GM23338 (cell line): ENCODE measurements at regions not wholly inside any gene's neighbourhood (a gene's known extent, or its start where the extent isn't known, plus 50 kb on each side); places are given as distances from the start of the nearest gene placed in this dataset.

Source experiments
- POLR2AphosphoS5 ChIP-seq: IDR thresholded peaks from 2 replicates; pipeline ENCODE4 v1.6.1; 2016; ENCODE audit warnings: antibody characterized with exemption, low read depth
- TF ChIP-seq, protein P1 (sequence below), 2 experiments: fragments of 200-600 bp in 1 of 2; sonication (generic) in 1 of 2; conservative IDR thresholded peaks; 2 replicates each; pipeline versions ENCODE4 v1.5.1 to v1.6.1; 2016 to 2017; ENCODE audit warnings: antibody characterized with exemption in 2 of 2, low read depth in 2 of 2, mild to moderate bottlenecking in 2 of 2, moderate library complexity in 1 of 2

DNA sequence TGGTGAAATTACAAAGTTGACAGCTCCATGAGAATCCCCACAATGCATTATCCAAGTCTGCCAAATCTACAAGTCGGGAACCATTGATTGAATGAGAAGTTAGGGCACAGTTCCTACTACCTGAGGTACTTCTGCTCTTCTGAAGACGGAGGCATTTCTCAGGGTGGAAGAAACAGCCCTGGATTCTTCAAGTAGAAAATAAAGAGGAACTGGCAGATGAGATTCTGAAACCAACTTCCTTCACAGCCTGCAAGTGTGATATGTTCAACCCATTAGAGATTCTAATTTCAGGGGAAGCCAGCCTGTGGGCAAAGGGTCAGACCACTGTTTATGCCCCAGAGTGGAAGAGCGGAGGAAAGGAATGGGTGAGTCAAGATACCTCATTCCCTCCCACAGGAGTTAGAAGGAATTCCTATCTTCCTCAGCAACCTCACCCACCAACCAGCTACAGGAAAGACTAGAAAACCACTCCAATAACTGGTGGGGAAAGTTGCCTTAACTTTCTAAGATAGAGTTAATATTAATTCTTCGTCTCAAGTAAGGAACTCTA lies 50.5 kb upstream of the BMPER start:
- TF ChIP-seq POLR2AphosphoS5 = no peak
- TF ChIP-seq, protein P1, sequence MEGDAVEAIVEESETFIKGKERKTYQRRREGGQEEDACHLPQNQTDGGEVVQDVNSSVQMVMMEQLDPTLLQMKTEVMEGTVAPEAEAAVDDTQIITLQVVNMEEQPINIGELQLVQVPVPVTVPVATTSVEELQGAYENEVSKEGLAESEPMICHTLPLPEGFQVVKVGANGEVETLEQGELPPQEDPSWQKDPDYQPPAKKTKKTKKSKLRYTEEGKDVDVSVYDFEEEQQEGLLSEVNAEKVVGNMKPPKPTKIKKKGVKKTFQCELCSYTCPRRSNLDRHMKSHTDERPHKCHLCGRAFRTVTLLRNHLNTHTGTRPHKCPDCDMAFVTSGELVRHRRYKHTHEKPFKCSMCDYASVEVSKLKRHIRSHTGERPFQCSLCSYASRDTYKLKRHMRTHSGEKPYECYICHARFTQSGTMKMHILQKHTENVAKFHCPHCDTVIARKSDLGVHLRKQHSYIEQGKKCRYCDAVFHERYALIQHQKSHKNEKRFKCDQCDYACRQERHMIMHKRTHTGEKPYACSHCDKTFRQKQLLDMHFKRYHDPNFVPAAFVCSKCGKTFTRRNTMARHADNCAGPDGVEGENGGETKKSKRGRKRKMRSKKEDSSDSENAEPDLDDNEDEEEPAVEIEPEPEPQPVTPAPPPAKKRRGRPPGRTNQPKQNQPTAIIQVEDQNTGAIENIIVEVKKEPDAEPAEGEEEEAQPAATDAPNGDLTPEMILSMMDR (conservative IDR thresholded peaks at IDR 0.05; ENCODE audit: low read depth in 2 of 2) = no peak
